HG02870 (cell line): ENCODE measurements at regions not wholly inside any gene's neighbourhood (a gene's known extent, or its start where the extent isn't known, plus 50 kb on each side); places are given as distances from the start of the nearest gene placed in this dataset.

Experiments used
- ATAC-seq: cut with Tn5 transposase; IDR thresholded peaks from one replicate; pipeline ENCODE4 v1.9.1; 2021; ENCODE audit warnings: mild to moderate bottlenecking, moderate library complexity; ENCODE audit not compliant: unreplicated experiment

GRCh38 chr13:73287831-73288230 is 229.0 kb downstream of the KLF5 start:
- no peak for ATAC-seq

DNA sequence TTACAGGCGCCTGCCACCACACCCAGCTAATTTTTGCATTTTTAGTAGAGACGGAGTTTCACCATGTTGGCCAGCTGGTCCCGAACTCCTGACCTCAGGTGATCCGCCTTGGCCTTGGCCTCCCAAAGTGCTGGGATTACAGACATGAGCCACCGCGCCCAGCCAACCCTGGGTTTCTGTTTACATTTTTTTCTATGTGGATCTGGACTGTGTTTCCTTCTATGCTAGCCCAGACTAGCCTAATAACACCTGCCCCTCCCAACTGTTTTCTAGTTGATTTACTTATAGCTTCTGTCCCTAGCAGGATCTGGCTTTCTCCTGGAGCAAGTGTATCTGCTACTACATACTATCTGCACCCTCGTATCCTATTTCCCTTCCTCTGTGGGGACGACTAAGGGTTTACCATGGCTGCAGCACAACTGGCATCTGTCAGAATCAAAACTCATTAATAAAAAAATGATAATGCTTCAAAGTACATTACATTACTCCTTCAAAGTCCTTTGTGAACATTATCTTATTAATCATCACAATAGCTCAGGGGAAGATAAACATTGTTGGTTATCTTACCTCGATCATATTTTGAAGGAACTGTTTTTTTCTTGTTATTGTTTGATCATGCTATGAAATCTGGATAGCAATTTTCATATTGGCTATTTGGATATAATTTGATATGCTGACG is 228.3 kb downstream of the KLF5 start:
- ATAC-seq, result no peak

DNA sequence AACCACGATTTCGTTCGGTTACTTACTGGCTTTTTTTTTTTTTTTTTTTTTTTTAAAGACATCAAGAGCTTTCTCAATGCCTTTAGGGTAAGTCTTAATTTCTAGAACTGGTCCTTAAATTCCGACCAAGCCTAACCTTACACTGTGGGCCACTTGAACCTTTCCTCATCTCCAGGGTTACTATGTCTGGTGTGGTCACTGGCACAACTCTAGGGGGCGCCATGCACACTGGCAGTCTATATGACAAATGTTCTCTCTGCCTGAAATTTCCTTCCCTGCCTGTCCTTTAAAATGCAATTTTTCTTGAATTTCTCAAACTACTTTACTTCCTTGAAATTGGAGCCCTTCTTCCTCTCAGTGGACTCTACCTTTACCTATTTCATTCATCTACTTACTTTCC is 227.4 kb downstream of the KLF5 start:
- ATAC-seq, result no peak

DNA sequence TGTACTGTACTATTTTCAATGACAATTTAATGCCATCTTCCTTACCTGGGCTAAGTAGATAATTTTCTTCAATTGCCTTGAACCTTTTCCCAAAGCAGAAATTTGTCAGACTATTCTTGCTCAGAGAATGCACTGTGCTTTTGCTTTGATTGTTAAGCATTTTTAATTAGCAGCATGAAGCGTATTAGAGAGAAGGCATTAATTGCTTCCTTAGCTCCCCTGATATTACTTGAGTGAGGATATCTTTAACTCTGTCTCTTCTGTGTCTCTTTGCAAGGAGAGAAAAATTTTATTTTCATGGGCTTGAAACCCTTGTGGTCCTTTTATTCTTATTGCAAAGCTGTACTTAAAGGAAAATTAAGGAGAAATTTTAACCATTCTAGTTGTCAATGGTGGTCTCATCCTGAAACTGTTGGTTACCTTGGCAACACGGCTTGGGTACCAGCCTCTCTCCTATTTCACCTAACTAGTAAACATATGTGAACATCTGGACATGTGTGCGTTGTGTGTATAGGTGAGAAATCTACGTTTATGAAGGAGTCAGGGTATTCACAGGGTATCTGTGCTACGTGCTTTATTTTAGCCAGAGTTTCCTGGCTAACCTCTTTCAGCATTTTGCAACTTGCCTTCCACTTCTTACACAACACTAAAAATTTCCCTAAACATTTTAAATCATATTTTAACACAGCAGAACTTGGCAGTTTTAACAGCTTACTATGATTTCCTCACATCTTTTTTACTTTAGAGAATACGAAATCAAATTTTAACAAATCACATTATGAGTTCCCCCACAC is 225.5 kb downstream of the KLF5 start:
- no peak for ATAC-seq

DNA sequence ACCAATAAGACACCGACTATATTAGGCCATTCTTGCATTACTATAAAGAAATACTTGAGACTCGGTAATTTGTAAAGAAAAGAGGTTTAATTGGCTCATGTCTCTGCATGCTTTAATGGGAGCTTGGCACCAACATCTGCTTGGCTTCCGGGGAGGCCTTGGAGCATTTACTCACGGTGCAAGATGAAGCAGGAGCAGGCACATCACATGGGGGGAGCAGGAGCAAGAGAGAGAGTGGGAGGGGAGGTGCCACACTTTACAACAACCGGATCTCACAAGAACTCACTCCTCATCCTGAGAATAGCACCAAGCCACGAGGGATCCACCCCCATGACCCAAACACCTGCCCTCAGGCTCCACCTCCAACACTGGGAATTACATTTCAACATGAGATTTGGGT is 224.8 kb downstream of the KLF5 start:
- no peak for ATAC-seq

- no peak for ATAC-seq
Measured at GRCh38 chr13:73281746-73282145, 222.9 kb downstream of the KLF5 start.

DNA sequence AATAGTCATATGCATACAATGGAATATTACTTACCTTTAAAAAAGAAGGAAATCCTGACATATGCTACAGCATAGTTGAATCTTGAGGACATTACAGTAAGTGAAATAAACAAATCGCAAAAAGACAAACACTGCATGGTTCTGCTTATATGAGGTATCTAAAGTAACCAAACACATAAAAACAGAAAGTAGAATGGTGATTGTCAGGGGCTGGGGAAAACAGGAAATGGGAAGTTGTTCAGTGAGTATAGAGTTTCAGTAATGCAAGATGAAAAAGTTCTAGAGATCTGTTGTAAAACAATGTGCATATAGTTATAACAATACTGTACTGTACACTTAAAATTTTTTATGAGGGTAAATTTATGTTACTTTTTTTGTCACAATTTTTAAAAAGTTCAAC is 219.4 kb downstream of the KLF5 start:
- no peak for ATAC-seq

GRCh38 chr13:73275163-73275562 is 216.4 kb downstream of the KLF5 start:
- no peak for ATAC-seq

- no peak for ATAC-seq
Measured at GRCh38 chr13:73274147-73274546, 215.3 kb downstream of the KLF5 start.

- ATAC-seq, result no peak
Measured at GRCh38 chr13:73273745-73274144, 214.9 kb downstream of the KLF5 start.

GRCh38 chr13:73273276-73273675 is 214.5 kb downstream of the KLF5 start:
- no peak for ATAC-seq

GRCh38 chr13:73272831-73273230 is 214.0 kb downstream of the KLF5 start:
- ATAC-seq, result no peak

GRCh38 chr13:73268306-73268705 is 209.5 kb downstream of the KLF5 start:
- no peak for ATAC-seq

- no peak for ATAC-seq
Measured at GRCh38 chr13:73266640-73267180, 207.9 kb downstream of the KLF5 start.

DNA sequence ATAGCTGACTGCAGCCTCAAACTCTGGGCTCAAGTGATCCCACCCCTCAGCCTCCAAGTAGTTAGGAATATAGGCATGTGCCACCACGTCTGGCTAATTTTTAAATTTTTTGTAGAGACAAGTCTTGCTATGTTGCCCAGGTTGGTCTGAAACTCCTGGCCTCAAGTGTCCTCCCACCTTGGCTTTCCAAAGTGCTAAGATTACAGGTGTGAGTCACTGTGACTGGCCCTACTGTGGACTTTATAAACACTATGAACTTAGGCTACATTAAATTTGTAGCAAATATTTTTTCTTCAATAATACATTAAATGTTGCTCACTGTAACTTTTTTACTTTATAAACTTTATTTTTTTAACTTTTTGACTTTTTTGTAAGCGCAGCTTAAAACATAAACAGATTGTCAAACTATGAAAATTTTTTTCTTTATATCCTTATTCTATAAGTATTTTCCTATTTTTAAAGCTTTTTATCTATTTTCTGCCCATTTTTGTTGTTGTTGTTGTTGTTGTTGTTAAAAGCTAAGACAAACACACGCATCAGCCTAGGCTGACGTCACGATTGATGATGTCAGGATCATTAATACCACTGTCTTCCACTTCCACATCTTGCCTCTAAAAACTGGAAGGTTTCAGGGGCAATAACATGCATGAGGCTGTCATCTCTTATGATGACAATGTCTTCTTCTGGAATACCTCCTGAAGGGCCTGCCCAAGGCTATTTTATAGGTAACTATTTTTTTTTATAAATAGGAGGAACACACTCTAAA is 204.2 kb downstream of the KLF5 start:
- ATAC-seq, result no peak

- ATAC-seq, result no peak
Measured at GRCh38 chr13:73261739-73262216, 203.0 kb downstream of the KLF5 start.

DNA sequence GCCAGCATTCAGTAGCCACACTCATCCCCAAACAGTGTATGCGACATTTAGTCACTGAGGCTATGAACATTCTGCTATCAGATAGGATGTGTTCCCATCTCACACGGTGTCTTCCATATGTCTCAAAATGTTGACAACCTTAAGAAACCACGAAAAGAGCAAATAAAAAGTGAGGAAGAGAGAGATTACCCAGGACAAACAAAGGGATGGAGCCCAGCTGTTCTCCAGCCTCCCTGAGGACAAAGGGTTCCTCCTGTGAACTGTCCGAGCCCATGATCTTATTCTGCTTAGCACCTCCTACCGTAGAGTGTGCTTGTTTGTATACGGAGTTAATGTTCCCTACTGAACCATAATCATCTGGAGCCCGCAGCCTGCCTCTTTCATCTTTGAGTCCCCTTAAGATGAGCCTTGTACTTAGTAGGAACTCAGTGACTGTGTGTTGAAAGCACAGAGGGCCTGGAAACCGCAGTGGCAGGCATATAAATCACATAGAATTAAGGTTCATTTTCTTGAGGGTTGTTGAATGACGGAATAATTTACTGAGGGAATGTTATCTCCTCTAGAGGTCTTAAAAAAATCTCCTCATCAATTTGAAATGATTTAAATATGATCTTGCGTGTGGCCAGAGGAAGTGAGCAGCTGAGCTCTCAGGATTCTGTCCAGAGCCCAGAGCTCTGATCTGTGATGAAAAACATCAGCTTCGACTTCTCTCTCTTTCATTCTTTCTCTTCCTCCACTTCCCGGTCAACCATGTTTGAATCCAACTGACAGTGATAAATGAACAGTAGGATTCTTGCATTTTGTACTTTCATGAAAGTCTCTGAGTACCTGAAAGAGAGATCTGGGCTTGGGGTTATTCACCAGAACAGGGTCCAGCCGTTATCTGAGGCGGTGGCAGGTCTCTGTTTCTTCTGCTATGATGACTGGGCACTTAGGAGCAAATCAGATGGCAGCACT is 200.5 kb downstream of the KLF5 start:
- ATAC-seq, result no peak

DNA sequence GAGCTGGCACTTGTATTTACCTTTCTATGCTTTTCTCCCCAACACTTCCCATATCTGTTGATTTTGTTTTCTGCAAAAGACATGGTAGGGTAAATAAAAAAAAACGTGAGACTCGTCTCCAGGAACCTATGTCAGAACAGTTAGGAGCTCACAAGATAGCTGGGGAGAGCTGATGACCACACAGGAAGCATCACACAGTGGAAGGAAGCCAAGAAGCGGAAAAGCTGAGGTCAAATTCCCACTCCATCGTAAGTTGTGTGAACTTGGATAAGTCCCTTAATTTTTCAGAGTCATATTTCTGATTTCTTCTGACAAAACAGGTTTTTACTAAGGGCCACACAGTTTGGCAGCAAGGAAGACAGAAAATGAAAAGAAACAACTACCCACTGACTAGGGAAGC is 199.6 kb downstream of the KLF5 start:
- ATAC-seq, result no peak

DNA sequence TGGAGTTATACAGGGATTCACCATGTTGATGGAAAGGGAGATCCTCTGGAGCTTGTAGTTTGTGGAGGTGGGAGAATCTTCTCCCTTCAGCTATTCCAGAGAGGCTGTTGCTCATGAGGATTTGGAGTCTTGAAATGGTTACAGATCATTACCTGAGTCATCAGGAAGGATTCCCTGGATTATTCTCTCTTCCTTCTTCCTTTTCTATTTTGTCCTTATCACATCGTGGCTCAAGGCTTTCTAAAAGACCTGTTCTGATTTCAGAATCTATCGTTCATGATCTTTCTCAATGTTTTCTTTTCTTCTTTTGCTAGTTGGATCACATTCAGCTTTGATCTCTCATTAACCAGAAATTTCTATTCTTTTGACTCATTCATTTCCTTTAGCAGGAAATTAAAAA is 196.0 kb downstream of the KLF5 start:
- no peak for ATAC-seq

DNA sequence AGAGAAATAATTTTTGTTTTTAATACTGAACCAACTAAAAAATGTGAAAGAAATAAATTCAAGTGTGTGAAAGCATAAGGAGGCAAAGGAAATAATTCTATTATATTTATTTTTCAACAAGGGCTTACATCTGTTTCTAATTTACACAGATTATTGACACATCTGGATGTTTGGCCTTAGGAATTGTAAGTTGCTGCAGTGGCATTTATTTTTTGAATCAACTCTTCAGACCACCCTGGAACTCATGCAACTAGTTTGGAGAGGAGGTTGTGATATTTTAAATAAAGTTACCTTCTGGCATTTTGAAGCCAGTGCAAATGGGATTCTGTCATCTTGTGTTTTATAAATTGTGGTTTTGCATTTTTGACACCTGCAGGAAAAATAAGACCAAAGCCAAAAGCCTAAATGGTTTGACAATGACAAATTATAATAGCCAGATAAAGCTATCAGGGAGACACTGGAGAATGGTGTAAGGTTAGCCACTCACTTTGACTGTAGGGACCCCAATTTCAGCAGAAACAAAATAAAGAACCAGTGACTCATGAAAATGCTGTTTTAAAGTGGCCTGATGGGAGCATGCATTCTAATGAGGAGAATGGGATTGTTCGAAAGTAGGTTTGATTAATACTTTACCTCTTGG is 192.9 kb downstream of the KLF5 start:
- no peak for ATAC-seq
